ENCODE measurements at regions not wholly inside any gene's neighbourhood (a gene's known extent, or its start where the extent isn't known, plus 50 kb on each side); places are given as distances from the start of the nearest gene placed in this dataset.

GRCh38 chr18:24731981-24732380 is 271.5 kb downstream of the HRH4 start:
- intact Hi-C loops (cut with micrococcal nuclease) = no loop called here

- intact Hi-C loops (cut with micrococcal nuclease) = no loop called here
These were observed 273.6 kb downstream of the HRH4 start for GRCh38 chr18:24734058-24734457.

GRCh38 chr18:24735624-24736231 is 275.3 kb downstream of the HRH4 start:
- intact Hi-C loops (cut with micrococcal nuclease) = no loop called here

DNA sequence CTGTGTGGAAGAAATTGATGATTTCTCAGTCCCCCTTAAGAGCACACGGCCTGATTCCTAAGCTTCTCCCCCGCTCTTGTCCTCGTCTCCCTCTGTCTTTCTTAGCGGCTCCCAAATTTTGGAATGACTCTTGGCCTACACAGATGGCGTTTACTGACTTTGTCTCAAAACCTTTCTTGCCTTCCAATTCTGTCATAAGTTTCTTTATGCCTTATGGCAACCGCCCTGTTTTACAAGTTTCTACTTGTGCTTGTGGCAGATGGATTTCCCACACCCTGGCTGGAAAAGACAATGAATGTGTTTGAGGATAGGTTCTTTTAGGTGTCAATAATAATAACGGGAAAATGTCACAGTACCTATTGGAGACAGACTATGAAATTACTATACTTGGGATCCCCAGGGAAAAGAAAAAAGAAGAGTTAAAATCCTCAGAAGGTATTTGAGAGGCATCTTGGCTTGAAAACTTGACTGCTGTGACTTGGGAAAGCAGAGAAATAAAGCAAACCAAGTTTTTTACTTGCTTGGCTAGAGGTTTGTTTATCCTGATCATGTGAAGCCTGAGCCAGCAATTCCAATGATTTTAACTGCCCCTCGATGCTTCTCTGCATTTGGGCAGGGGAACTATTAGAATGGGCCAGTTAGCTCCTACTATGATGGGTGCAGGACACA is 276.4 kb downstream of the HRH4 start:
- intact Hi-C loops (cut with micrococcal nuclease) = no loop called here

- intact Hi-C loops (cut with micrococcal nuclease) = no loop called here
These were observed 280.4 kb downstream of the HRH4 start for GRCh38 chr18:24740829-24741228.

- intact Hi-C loops (cut with micrococcal nuclease) = no loop called here
These were observed 280.9 kb downstream of the HRH4 start for GRCh38 chr18:24741321-24741720.

- intact Hi-C loops (cut with micrococcal nuclease) = no loop called here
These were observed 281.7 kb downstream of the HRH4 start for GRCh38 chr18:24741965-24742724.

DNA sequence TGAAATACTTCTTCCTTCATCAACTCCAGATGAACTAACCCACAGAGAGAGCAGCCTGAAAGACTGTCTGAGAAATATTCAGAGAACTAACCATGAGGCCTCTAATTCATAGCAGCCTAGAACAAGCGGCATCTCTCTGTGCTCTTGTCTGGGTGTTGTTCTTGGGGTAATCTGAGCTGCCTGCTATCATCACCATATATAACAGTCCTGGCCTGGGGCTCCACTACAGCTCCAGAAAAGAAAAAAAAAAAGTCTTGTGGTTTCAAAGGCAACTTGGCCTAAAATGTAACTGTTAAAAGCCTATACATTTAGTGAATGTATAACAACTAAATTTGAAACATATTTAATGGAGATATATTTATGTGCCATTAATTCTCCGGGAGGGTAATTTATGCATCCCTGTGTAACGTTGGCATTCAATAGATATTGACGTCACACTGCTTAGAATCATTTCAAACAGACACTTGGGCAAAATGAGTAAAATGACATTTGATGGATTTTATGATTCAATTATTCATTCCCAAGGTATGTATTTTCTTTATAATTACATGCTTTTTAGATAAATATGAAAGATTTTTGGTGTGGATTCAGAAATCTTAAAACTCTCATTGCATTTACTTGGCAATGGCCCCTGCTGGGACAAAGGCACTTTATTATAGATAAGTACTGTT is 294.3 kb downstream of the HRH4 start:
- intact Hi-C loops (cut with micrococcal nuclease) = no loop called here

- intact Hi-C loops (cut with micrococcal nuclease) = no loop called here
These were observed 295.9 kb downstream of the HRH4 start for GRCh38 chr18:24756385-24756784.

DNA sequence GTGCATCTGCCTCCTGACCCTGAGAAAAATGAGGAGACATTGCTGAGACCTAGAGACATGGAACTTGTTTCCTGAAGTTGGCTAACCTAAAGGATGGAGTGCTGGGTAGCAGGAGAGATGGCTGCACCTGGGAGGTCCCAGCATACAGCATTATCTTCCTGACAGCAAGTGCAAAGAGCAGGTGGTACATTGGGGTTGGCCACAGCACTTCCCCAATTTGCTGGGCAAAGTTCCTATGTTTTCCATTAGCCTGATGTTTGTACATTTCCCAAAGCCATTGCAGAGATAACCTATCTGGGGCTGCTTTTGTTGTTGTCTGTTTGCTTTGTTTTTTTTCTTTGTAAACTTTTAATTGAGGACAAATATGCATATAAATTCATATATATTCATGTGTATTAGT is 296.7 kb downstream of the HRH4 start:
- intact Hi-C loops (cut with micrococcal nuclease) = no loop called here

DNA sequence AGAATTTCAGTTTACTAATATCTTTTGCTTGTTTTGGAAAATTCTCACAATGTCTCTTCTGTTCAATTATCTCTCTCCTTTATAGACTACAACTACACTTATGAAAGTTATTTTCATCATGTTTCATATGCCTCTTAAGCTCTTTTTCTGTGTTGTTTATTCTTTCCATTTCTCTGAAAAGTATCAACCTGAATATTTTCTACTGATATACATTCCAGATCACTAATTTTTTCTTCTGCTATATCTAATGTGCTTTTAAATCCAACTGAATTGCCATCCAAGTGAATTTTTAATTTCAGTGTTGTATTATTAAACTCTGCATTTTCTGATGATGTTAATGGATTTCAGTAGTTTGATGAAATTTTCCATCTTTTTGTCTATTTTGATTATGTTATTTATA is 301.3 kb downstream of the HRH4 start:
- intact Hi-C loops (cut with micrococcal nuclease) = no loop called here

DNA sequence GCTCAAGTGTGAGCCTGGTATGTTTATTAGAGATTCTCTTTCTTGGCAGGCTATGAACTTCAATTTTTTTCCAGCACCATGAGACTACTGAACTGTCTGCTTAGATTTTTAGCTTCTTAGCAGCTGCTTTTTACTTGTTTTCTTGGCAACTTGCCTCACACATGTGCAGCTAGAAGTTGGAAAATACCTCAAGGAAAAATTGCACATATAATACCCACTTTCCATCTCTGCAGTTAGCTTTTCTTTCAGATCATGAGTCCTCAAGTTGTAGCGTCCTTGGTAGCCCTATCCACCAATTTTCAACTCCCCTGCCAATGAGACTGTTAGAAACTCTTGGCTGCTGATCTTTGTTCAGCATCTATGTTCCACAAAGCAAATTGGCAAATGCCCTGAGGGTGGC is 302.1 kb downstream of the HRH4 start:
- intact Hi-C loops (cut with micrococcal nuclease) = no loop called here

DNA sequence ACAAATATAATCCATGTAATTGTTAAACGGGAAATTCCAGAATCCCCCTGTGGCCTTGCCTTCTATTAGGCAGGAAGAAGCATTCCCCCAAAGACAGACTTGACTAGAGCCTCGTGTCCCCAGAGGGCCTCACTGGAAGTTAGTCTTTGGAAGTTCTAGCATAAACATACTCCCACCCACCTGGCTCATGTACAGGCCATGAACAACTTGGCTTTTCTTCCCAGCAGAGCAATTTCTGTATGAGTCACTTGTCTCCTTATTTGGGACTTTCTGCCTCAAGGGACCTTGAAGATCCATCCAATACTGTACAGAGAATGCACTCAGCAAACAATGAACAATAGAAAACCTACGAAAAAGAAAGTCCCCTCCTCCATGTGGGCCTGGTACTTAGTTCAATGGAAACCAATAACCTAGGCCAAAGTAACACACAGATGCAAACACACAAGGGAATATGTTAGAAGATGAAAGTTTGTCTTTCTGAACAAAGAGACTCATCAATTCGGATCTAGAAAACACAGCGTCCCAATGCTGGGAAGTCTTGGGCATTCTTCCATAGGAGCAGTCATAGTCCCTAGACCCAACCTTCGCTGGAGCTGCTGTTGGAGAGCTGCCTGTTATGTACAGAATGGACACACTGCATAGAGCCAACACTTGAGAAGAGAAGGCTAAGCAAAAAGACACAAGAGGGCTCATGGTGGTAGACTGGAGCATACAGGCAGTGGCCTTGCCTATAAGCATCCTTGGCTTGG is 303.5 kb downstream of the HRH4 start:
- intact Hi-C loops (cut with micrococcal nuclease) = no loop called here

- intact Hi-C loops (cut with micrococcal nuclease) = no loop called here
These were observed 304.3 kb downstream of the HRH4 start for GRCh38 chr18:24764766-24765165.

- intact Hi-C loops (cut with micrococcal nuclease) = no loop called here
These were observed 305.9 kb downstream of the HRH4 start for GRCh38 chr18:24766376-24766775.

GRCh38 chr18:24770311-24771024 is 310.0 kb downstream of the HRH4 start:
- intact Hi-C loops (cut with micrococcal nuclease) = no loop called here

DNA sequence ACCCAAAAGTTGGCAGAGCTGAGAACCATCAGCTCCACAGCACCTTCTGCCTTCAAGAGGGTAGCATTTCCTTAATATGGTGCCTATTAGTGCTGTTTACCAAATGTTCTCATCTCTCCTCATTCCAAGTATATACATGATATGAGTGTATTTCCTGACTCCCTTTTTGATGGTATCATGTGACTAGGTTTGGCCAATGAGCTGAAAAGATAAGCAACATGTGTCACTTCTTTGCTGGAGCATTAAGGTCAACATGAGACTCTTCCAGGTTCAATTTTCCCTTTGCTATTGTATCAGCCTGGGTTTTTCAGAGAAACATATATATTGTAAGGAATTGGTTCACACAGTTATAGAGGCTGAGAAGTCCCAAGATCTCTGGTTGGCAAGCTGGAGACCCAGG is 310.9 kb downstream of the HRH4 start:
- intact Hi-C loops (cut with micrococcal nuclease) = no loop called here

GRCh38 chr18:24773101-24773500 is 312.7 kb downstream of the HRH4 start:
- intact Hi-C loops (cut with micrococcal nuclease) = no loop called here

DNA sequence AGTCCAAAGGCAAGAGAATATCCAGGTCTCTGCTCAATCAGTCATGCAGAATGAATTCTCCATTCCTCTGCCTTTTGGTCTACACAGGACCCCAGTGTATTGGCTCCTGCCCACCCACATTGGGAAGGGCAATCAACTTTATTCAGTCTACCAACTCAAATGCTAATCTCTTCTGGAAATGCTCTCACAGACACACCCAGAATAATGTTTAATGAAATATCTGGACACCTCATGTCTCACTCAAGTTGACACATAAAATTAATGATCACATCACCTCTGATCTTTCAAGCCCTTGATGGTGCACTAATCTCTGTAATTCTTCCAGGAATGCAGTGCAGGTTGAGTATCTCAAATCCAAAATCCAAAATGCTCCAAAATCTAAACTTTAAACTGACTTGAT is 315.6 kb downstream of the HRH4 start:
- intact Hi-C loops (cut with micrococcal nuclease) = no loop called here

GRCh38 chr18:24778810-24779418 is 318.5 kb downstream of the HRH4 start:
- intact Hi-C loops (cut with micrococcal nuclease) = no loop called here
